ENCODE measurements at regions not wholly inside any gene's neighbourhood (a gene's known extent, or its start where the extent isn't known, plus 50 kb on each side); places are given as distances from the start of the nearest gene placed in this dataset.

GRCh38 chr6:14811775-14812428, 434.0 kb upstream of the JARID2 start:
- DNase-seq (ENCODE audit: insufficient read length, low spot score, missing footprints), result no peak

DNA sequence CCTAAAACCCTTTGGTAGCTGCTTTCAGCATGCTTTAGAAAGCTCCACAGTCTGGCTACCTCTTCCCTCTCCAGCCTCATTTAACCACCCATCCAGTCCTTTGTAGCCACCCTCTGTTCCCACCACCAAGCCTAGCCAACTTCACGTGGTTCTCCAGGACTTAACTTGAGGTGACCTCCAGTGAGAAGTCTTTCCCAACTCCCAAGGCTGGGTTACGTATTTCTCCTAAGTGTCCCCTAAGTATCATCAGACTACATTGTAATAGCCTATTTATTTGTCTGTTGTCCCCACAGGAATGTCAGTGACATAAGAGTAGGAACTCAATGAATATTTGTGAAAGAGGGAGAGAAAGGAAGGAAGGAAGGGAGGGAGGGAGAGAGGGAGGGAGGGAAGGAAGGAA, 431.9 kb upstream of the JARID2 start:
- Histone ChIP-seq H3K4me2 (ENCODE audit: insufficient read depth, low read length) (no peak overlapping the region), H2AFZ (ENCODE audit: low read length) (no peak overlapping the region), H3K27ac (ENCODE audit: low read depth, low read length) (no peak overlapping the region), H3K4me3 (ENCODE audit: insufficient read depth, low read length) (no peak overlapping the region), H3K4me1 (ENCODE audit: insufficient read depth, low read length) (peaks cover 2% of the 10 kb centered on the region), H4K20me1 (ENCODE audit: insufficient read depth, low read length) (no peaks in the 10 kb centered on the region), H3K9me3 (ENCODE audit: low read depth, low read length) (no peaks in the 10 kb centered on the region), H3K36me3 (ENCODE audit: insufficient read depth, low read length) (no peaks in the 10 kb centered on the region), H3K27me3 (ENCODE audit: insufficient read depth, low read length) (no peaks in the 10 kb centered on the region), H3K79me2 (ENCODE audit: insufficient read depth, low read length) (no peaks in the 10 kb centered on the region)
- no peak for TF ChIP-seq CTCF (IDR thresholded peaks at IDR 0.05; ENCODE audit: extremely low read depth, low read depth, low read length)
- DNase-seq (ENCODE audit: insufficient read length, low spot score, missing footprints), result no peak

More at GRCh38 chr6:14811775-14812428, 434.0 kb upstream of the JARID2 start:
- Histone ChIP-seq H3K4me3 (ENCODE audit: insufficient read depth, low read length) (no peak overlapping the region), H2AFZ (ENCODE audit: low read length) (no peak overlapping the region), H3K27ac (ENCODE audit: low read depth, low read length) (peak overlapping the region; percentile 52), H3K4me1 (ENCODE audit: insufficient read depth, low read length) (peaks cover 2% of the 10 kb centered on the region), H3K4me2 (ENCODE audit: insufficient read depth, low read length) (no peak overlapping the region), H4K20me1 (ENCODE audit: insufficient read depth, low read length) (no peaks in the 10 kb centered on the region), H3K9me3 (ENCODE audit: low read depth, low read length) (no peaks in the 10 kb centered on the region), H3K36me3 (ENCODE audit: insufficient read depth, low read length) (no peaks in the 10 kb centered on the region), H3K27me3 (ENCODE audit: insufficient read depth, low read length) (no peaks in the 10 kb centered on the region), H3K79me2 (ENCODE audit: insufficient read depth, low read length) (no peaks in the 10 kb centered on the region)
- TF ChIP-seq CTCF (IDR thresholded peaks at IDR 0.05; ENCODE audit: extremely low read depth, low read depth, low read length), result no peak

GRCh38 chr6:14816116-14816859, 429.6 kb upstream of the JARID2 start:
- Histone ChIP-seq H3K79me2 (ENCODE audit: insufficient read depth, low read length) (no peaks in the 10 kb centered on the region), H3K36me3 (ENCODE audit: insufficient read depth, low read length) (no peaks in the 10 kb centered on the region), H2AFZ (ENCODE audit: low read length) (peak overlapping the region; percentile 72), H3K27me3 (ENCODE audit: insufficient read depth, low read length) (no peaks in the 10 kb centered on the region), H3K4me1 (ENCODE audit: insufficient read depth, low read length) (peaks cover 8% of the 10 kb centered on the region), H3K4me2 (ENCODE audit: insufficient read depth, low read length) (no peak overlapping the region), H3K27ac (ENCODE audit: low read depth, low read length) (no peak overlapping the region), H3K4me3 (ENCODE audit: insufficient read depth, low read length) (no peak overlapping the region), H3K9me3 (ENCODE audit: low read depth, low read length) (no peaks in the 10 kb centered on the region), H4K20me1 (ENCODE audit: insufficient read depth, low read length) (no peaks in the 10 kb centered on the region)
- TF ChIP-seq CTCF (IDR thresholded peaks at IDR 0.05; ENCODE audit: extremely low read depth, low read depth, low read length), result no peak
- DNase-seq (ENCODE audit: insufficient read length, low spot score, missing footprints), result no peak

GRCh38 chr6:14817074-14817473, 428.8 kb upstream of the JARID2 start:
- Histone ChIP-seq H3K27ac (ENCODE audit: low read depth, low read length) (no peak overlapping the region), H4K20me1 (ENCODE audit: insufficient read depth, low read length) (no peaks in the 10 kb centered on the region), H2AFZ (ENCODE audit: low read length) (no peak overlapping the region), H3K4me2 (ENCODE audit: insufficient read depth, low read length) (no peak overlapping the region), H3K27me3 (ENCODE audit: insufficient read depth, low read length) (no peaks in the 10 kb centered on the region), H3K4me3 (ENCODE audit: insufficient read depth, low read length) (no peak overlapping the region), H3K36me3 (ENCODE audit: insufficient read depth, low read length) (no peaks in the 10 kb centered on the region), H3K79me2 (ENCODE audit: insufficient read depth, low read length) (no peaks in the 10 kb centered on the region), H3K9me3 (ENCODE audit: low read depth, low read length) (no peaks in the 10 kb centered on the region), H3K4me1 (ENCODE audit: insufficient read depth, low read length) (peaks cover 8% of the 10 kb centered on the region)
- no peak for TF ChIP-seq CTCF (IDR thresholded peaks at IDR 0.05; ENCODE audit: extremely low read depth, low read depth, low read length)
- no peak for DNase-seq (ENCODE audit: insufficient read length, low spot score, missing footprints)
